Trophoblast cell (in vitro differentiated cells and primary cell): ENCODE measurements at regions not wholly inside any gene's neighbourhood (a gene's known extent, or its start where the extent isn't known, plus 50 kb on each side); places are given as distances from the start of the nearest gene placed in this dataset.

ENCODE experiments used
- DNase-seq, 2 donors: peaks; one replicate each; pipeline ENCODE4 v3.0.0-alpha.2; 2016
- H2AFZ ChIP-seq: 2 replicates; pipeline ENCODE4 v1.6.1; 2013; ENCODE audit warnings: low read length, moderate library complexity, mild to moderate bottlenecking; ENCODE audit not compliant: insufficient read depth, poor library complexity
- H2AK5ac ChIP-seq: 2 replicates; pipeline ENCODE4 v1.6.1; 2013; ENCODE audit warnings: mild to moderate bottlenecking, low read length
- H2BK120ac ChIP-seq: 2 replicates; pipeline ENCODE4 v1.6.1; 2013; ENCODE audit warnings: low read length, mild to moderate bottlenecking, moderate library complexity; ENCODE audit not compliant: insufficient read depth, poor library complexity
- H2BK12ac ChIP-seq: 2 replicates; pipeline ENCODE4 v1.6.1; 2013; ENCODE audit warnings: mild to moderate bottlenecking, low read length, moderate library complexity
- H2BK5ac ChIP-seq: 2 replicates; pipeline ENCODE4 v1.6.1; 2013; ENCODE audit warnings: low read length, low read depth, moderate library complexity, mild to moderate bottlenecking; ENCODE audit not compliant: poor library complexity
- H3K14ac ChIP-seq: 2 replicates; pipeline ENCODE4 v1.6.1; 2013; ENCODE audit warnings: mild to moderate bottlenecking, low read length
- H3K18ac ChIP-seq: 2 replicates; pipeline ENCODE4 v1.6.1; 2013; ENCODE audit warnings: mild to moderate bottlenecking, low read length
- H3K23ac ChIP-seq: 2 replicates; pipeline ENCODE4 v1.6.1; 2013; ENCODE audit warnings: low read length
- H3K27ac ChIP-seq: 2 replicates; pipeline ENCODE4 v1.5.1; 2013; ENCODE audit warnings: low read depth, mild to moderate bottlenecking, inconsistent platforms, low read length, moderate library complexity
- H3K27me3 ChIP-seq: 2 replicates; pipeline ENCODE4 v1.6.1; 2013; ENCODE audit warnings: inconsistent platforms, mild to moderate bottlenecking, low read length, moderate library complexity; ENCODE audit not compliant: insufficient read depth
- H3K36me3 ChIP-seq, 2 experiments: 1 replicate in 1 of 2; 2 replicates in 1 of 2; pipeline ENCODE4 v1.6.1; 2013; ENCODE audit warnings: low read length in 2 of 2, mild to moderate bottlenecking in 2 of 2, moderate library complexity in 1 of 2; ENCODE audit not compliant: insufficient read depth in 2 of 2, control insufficient read depth in 1 of 2
- H3K4ac ChIP-seq: 2 replicates; pipeline ENCODE4 v1.6.1; 2013; ENCODE audit warnings: low read depth, mild to moderate bottlenecking, low read length, moderate library complexity
- H3K4me1 ChIP-seq, 2 experiments: 1 replicate in 1 of 2; 2 replicates in 1 of 2; pipeline ENCODE4 v1.6.1; 2013; ENCODE audit warnings: low read length in 2 of 2, mild to moderate bottlenecking in 2 of 2, moderate library complexity in 1 of 2; ENCODE audit not compliant: insufficient read depth in 2 of 2, control insufficient read depth in 1 of 2
- H3K4me2 ChIP-seq: 2 replicates; pipeline ENCODE4 v1.6.1; 2013; ENCODE audit warnings: inconsistent platforms, mild to moderate bottlenecking, low read length, moderate library complexity
- H3K4me3 ChIP-seq: 2 replicates; pipeline ENCODE4 v1.5.1; 2013; ENCODE audit warnings: mild to moderate bottlenecking, low read depth, low read length, inconsistent platforms
- H3K79me1 ChIP-seq: one replicate; pipeline ENCODE4 v1.6.1; 2013; ENCODE audit warnings: low read length
- H3K79me2 ChIP-seq: 2 replicates; pipeline ENCODE4 v1.6.1; 2013; ENCODE audit warnings: low read length, mild to moderate bottlenecking; ENCODE audit not compliant: control insufficient read depth, insufficient read depth, poor library complexity
- H3K9ac ChIP-seq: 2 replicates; pipeline ENCODE4 v1.6.1; 2013; ENCODE audit warnings: mild to moderate bottlenecking, low read length
- H3K9me3 ChIP-seq: 2 replicates; pipeline ENCODE4 v1.6.1; 2013; ENCODE audit warnings: low read depth, mild to moderate bottlenecking, control low read depth, inconsistent platforms, low read length; ENCODE audit not compliant: insufficient read depth
- H4K12ac ChIP-seq: 2 replicates; pipeline ENCODE4 v1.6.1; 2013; ENCODE audit warnings: low read depth, mild to moderate bottlenecking, low read length, moderate library complexity
- H4K8ac ChIP-seq: 2 replicates; pipeline ENCODE4 v1.6.1; 2013; ENCODE audit warnings: low read depth, mild to moderate bottlenecking, low read length, moderate library complexity
- H4K91ac ChIP-seq: one replicate; pipeline ENCODE4 v1.6.1; 2013; ENCODE audit warnings: low read depth, mild to moderate bottlenecking, low read length, moderate library complexity
- WGBS: extraction: QIAGEN DNeasy Blood & Tissue Kit; methylation state at CpG from one replicate; pipeline ENCODE4 v1.1.7; 2013; ENCODE audit warnings: missing lambda C conversion rate; ENCODE audit not compliant: insufficient read length, insufficient coverage; ENCODE audit errors: extremely low coverage; 5-methylcytosine and 5-hydroxymethylcytosine counted together

- no peak overlapping the region for H4K8ac ChIP-seq
- H3K79me1 ChIP-seq = no peaks in the 10 kb centered on the region
- no peaks in the 10 kb centered on the region for H3K36me3 ChIP-seq
- no peaks in the 10 kb centered on the region for H3K9me3 ChIP-seq
- H2AK5ac ChIP-seq = no peak overlapping the region
- no peak overlapping the region for H3K14ac ChIP-seq
- no peak overlapping the region for H3K4ac ChIP-seq
- H2AFZ ChIP-seq = no peak overlapping the region
- H3K18ac ChIP-seq = no peak overlapping the region
- no peak overlapping the region for H3K9ac ChIP-seq
- H3K27me3 ChIP-seq = no peaks in the 10 kb centered on the region
- H2BK12ac ChIP-seq = no peak overlapping the region
- no peak overlapping the region for H2BK5ac ChIP-seq
- H3K27ac ChIP-seq = no peak overlapping the region
- no peak overlapping the region for H3K4me3 ChIP-seq
- no CpG with 5 or more reads among the region's 3 CpGs for WGBS
- no peak overlapping the region for H3K23ac ChIP-seq
- no peak overlapping the region for H4K91ac ChIP-seq
- H2BK120ac ChIP-seq = no peak overlapping the region
- no peak overlapping the region for H4K12ac ChIP-seq
- H3K4me2 ChIP-seq = no peak overlapping the region
- no peak for DNase-seq
- H3K4me1 ChIP-seq = no peaks in the 10 kb centered on the region
- no peaks in the 10 kb centered on the region for H3K79me2 ChIP-seq
These were observed 100.6 kb upstream of the ST8SIA3 start for GRCh38 chr18:57251747-57252146.

DNA sequence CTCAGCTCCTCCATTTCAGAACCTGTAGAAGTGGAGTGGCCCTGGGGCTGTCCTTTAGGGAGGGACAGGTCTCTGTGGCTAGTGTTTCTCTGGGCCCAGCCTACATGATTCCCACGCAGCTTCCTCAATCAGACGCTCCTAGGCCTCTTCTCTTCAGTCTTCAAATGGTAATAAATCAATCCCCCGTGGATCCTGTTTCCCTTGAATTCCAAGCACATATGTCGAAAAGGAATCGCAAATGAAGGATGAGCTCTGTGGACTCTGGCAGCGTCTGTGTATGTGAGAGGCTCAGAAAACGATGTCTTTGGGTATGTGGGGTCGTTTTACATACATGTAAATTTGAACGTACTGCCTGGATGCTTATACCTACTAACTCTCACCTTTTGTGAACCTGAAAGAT is 98.5 kb upstream of the ST8SIA3 start:
- no CpG with 5 or more reads among the region's 9 CpGs for WGBS
- no peak for DNase-seq
- no peak overlapping the region for H4K12ac ChIP-seq
- no peak overlapping the region for H3K18ac ChIP-seq
- no peak overlapping the region for H3K14ac ChIP-seq
- no peak overlapping the region for H2BK5ac ChIP-seq
- no peak overlapping the region for H2BK120ac ChIP-seq
- no peak overlapping the region for H4K91ac ChIP-seq
- no peaks in the 10 kb centered on the region for H3K27me3 ChIP-seq
- H3K79me2 ChIP-seq = no peaks in the 10 kb centered on the region
- H2BK12ac ChIP-seq = no peak overlapping the region
- H4K8ac ChIP-seq = no peak overlapping the region
- no peak overlapping the region for H2AK5ac ChIP-seq
- no peak overlapping the region for H3K4me2 ChIP-seq
- H3K79me1 ChIP-seq = no peaks in the 10 kb centered on the region
- H3K23ac ChIP-seq = no peak overlapping the region
- no peak overlapping the region for H3K27ac ChIP-seq
- H2AFZ ChIP-seq = no peak overlapping the region
- no peak overlapping the region for H3K4me3 ChIP-seq
- H3K4me1 ChIP-seq = no peaks in the 10 kb centered on the region
- H3K4ac ChIP-seq = no peak overlapping the region
- no peaks in the 10 kb centered on the region for H3K9me3 ChIP-seq
- H3K36me3 ChIP-seq = no peaks in the 10 kb centered on the region
- no peak overlapping the region for H3K9ac ChIP-seq

DNA sequence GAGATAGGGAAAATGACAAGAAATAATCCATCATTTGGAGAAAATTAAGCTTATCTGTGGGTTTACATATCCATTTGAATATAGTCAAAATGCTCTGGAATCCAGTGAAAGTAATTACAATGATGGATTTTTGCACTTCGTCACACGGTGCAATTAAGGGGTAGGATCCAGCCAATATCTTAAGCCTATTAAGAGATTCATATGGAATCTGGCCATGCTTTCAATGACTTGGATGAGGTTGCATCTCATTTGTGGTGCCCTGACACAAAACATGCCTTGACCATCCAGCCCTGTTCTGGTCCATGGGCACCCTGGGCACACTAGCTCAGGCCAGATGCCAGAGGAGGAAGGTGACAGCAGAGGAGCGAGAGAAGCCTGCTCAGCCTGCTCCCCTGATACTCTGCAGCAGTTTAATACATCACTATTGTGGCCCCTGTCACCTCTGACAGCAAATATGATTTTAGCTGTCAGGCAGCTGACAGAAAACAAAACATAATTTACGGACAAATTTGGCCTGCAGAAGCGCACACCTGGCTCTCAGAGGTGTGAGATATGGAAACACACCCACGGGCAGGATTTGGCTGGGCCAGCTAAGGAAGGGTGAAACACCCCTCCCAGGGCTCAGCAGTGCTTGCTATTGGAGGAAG is 94.1 kb upstream of the ST8SIA3 start:
- Histone ChIP-seq H3K4ac (no peak overlapping the region), H3K9ac (no peak overlapping the region), H3K14ac (no peak overlapping the region), H2BK5ac (no peak overlapping the region), H4K91ac (no peak overlapping the region), H3K18ac (no peak overlapping the region), H3K79me2 (no peaks in the 10 kb centered on the region), H3K23ac (peak overlapping the region; percentile 97), H3K79me1 (no peaks in the 10 kb centered on the region), H3K4me2 (no peak overlapping the region), H4K8ac (no peak overlapping the region), H3K36me3 (no peaks in the 10 kb centered on the region), H4K12ac (no peak overlapping the region), H3K4me1 (no peaks in the 10 kb centered on the region), H3K27ac (no peak overlapping the region), H3K9me3 (no peaks in the 10 kb centered on the region), H3K27me3 (no peaks in the 10 kb centered on the region), H2BK120ac (no peak overlapping the region), H2AFZ (no peak overlapping the region), H3K4me3 (no peak overlapping the region), H2AK5ac (no peak overlapping the region), H2BK12ac (no peak overlapping the region)
- WGBS = no CpG with 5 or more reads among the region's 6 CpGs
- DNase-seq = no peak

DNA sequence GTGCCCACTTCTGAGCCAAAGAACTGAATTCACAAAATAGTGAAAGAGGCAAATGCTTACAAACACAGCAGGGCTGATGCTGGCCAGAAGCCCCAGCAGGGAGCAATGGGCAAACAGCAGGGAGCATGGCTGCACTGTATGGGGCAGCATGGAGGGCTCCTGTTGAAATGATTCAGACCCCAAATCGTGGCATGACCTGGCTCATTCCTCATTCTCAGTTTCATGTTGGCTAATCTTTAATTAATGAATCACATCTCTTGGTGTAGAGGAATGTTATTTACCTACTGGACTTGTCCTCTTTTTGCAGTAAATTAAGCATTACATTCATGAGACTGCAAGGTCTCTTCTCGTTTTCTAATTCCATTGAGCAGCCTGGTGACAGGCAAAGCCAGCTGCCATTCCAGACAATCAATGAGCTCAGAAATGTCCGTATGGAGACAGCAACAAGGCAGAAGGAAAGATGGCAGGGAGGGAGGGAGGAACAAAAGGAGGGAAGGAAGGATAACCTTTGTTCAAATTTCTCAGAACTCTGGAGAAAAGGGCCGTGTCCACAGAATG is 84.9 kb upstream of the ST8SIA3 start:
- no peaks in the 10 kb centered on the region for H3K79me2 ChIP-seq
- H3K23ac ChIP-seq = no peak overlapping the region
- H3K14ac ChIP-seq = no peak overlapping the region
- H3K36me3 ChIP-seq = no peaks in the 10 kb centered on the region
- no peaks in the 10 kb centered on the region for H3K27me3 ChIP-seq
- no peaks in the 10 kb centered on the region for H3K4me1 ChIP-seq
- DNase-seq = no peak
- H2AK5ac ChIP-seq = no peak overlapping the region
- no peak overlapping the region for H2BK120ac ChIP-seq
- H3K18ac ChIP-seq = no peak overlapping the region
- no peak overlapping the region for H3K4me3 ChIP-seq
- H3K4ac ChIP-seq = no peak overlapping the region
- no peak overlapping the region for H2BK5ac ChIP-seq
- H3K4me2 ChIP-seq = no peak overlapping the region
- H3K9me3 ChIP-seq = no peaks in the 10 kb centered on the region
- no CpG with 5 or more reads among the region's 4 CpGs for WGBS
- no peaks in the 10 kb centered on the region for H3K79me1 ChIP-seq
- H4K12ac ChIP-seq = no peak overlapping the region
- no peak overlapping the region for H4K91ac ChIP-seq
- no peak overlapping the region for H3K27ac ChIP-seq
- H2BK12ac ChIP-seq = no peak overlapping the region
- no peak overlapping the region for H4K8ac ChIP-seq
- no peak overlapping the region for H2AFZ ChIP-seq
- H3K9ac ChIP-seq = no peak overlapping the region
